GM12874 (cell line): ENCODE measurements at regions not wholly inside any gene's neighbourhood (a gene's known extent, or its start where the extent isn't known, plus 50 kb on each side); places are given as distances from the start of the nearest gene placed in this dataset.

ENCODE experiments used
- TF ChIP-seq, protein P1 (sequence below): IDR thresholded peaks from 2 replicates; pipeline ENCODE4 v1.5.1; 2011; ENCODE audit warnings: low read depth, mild to moderate bottlenecking, control low read depth, low read length, moderate library complexity; ENCODE audit not compliant: insufficient read depth

DNA sequence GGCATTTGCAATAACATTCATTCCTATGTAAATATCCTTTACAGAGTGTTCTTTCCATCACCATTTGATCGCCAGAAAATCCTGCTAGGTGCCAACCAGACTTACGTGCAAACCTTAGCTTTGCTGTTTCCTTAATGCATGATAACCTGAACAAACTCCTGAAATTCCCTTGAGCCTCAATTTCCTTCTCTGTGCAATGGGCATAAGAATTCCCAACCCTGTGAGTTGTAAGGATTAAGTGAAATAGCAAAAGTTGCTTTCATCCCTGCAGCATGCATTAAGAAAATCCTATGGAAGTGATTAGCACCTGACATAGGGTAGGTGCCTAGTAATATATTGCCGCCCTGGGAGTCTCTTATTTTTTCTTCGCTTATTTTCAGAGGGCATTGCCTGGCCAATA, 272.7 kb downstream of the MAF start:
- TF ChIP-seq, protein P1, sequence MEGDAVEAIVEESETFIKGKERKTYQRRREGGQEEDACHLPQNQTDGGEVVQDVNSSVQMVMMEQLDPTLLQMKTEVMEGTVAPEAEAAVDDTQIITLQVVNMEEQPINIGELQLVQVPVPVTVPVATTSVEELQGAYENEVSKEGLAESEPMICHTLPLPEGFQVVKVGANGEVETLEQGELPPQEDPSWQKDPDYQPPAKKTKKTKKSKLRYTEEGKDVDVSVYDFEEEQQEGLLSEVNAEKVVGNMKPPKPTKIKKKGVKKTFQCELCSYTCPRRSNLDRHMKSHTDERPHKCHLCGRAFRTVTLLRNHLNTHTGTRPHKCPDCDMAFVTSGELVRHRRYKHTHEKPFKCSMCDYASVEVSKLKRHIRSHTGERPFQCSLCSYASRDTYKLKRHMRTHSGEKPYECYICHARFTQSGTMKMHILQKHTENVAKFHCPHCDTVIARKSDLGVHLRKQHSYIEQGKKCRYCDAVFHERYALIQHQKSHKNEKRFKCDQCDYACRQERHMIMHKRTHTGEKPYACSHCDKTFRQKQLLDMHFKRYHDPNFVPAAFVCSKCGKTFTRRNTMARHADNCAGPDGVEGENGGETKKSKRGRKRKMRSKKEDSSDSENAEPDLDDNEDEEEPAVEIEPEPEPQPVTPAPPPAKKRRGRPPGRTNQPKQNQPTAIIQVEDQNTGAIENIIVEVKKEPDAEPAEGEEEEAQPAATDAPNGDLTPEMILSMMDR = no peak

DNA sequence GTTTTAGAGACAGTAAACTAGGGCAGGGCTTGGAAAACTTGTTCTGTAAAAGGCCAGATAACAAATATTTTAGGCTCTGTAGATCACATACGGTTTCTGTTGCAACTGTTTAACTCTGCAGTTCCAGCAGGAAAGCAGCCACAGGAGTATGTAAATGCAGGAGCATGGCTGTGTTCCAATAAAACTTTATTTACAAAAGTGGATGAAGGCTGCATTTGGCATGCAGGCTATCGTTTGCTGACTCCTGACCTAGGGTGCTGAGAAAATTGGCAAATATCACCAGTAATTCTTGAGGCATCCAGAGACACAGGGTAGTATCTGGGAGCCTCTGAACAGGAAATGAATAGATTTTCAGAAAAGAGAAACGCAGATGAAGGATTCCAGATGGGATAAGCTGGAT, 274.0 kb downstream of the MAF start:
- TF ChIP-seq, protein P1 = no peak

DNA sequence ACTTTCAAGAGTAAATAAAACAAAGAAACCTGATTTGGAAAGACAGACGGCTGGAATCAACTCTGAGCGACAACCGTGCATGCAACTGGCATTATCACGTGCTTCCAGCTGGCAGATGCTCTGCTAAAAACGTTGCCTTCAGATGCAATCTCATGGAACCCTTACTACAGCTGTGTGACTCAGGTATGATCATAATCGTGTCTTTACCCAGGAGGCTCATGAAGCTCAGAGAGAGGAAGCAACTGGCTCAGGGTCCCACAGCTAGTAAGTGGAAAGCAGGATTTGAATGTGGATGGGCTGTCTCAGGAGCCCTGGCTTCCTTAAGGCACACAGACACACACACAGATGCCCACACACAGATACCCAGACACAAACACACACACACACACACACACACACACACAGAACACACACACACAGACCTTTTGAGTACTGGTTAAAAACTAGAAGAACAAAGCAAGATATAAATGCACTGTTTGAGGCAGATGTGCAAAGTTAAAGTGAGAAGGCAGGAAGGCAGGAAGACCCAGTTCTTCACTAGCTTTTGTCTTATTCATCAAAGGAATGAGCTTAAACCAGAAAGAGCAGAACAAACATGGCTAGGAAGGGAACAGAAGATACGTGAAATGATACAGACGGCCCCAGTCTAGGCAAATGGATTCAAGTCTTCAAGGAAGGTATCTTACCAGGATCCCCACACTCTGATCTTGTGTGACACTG, 275.2 kb downstream of the MAF start:
- TF ChIP-seq, protein P1 = no peak

DNA sequence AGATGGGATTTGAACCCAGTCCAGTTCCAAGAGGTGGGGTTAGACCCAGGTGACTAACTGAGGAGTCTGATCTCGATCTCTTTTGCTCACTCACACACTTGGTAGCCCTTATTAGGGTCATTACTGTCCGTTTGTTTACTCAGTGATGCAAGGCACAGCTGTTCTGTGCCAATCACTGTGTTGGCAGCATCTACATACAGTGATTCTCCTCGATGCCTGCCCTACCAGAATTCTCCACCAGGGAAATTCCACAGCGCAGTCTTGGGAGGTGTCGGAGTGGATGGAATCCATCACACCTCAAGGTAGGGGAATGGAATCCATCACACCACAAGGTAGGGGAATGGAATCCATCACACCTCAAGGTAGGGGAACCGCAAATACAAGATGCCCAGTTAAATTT, 279.6 kb downstream of the MAF start:
- TF ChIP-seq, protein P1 = no peak

DNA sequence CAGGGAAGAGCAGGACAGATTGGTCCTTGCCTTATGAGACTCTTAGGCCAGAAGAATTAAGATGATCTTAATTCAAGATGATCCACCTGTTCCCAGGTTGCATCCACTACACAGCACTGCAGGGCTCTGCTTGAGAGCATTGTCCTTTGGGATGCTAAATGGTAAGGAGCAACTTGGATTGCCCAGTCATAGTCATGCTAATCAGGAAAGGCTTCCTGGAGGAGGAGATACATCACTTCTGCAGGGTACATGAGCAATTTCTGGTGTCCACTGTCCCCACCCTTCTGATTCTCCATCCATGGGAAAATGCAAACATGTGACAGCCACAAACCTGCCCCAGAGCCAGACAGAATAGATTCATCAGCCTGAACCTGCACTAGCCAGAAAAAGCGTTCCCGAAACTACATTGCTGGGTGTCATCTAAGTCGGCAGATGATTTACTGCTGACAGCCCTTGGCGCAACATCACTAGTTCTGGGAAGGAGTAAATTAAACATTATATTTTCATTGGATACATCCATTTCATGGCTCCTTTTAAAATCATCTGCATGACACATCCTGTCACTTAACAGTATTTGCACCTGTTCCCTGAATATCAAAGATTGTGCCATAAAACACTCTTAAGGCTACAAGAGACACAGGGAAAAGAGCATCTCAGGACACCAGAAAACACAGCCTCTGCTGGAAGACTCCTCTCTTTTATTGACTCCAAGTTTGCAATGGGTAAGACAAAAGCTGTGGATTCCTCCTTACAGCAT, 282.2 kb downstream of the MAF start:
- TF ChIP-seq, protein P1 = no peak

DNA sequence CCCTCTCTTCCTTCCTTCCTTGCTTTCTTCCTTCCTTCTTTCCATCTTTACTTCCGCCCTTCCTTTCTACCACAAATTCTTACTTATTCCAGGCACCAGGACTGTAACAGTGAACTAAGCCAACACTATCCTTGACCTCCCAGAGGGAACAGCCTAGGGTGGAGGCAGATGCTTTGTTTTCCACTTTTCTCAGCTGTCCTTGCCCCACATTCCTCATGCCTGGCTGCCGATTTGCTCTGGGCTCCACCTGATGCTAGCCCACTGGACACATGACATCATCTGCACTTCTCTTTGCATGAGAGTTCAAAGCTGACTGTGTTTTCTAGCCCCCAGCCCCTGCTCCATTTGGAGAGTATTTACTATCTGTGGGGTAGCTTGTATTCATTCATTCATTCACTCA, 283.0 kb downstream of the MAF start:
- TF ChIP-seq, protein P1 = no peak

DNA sequence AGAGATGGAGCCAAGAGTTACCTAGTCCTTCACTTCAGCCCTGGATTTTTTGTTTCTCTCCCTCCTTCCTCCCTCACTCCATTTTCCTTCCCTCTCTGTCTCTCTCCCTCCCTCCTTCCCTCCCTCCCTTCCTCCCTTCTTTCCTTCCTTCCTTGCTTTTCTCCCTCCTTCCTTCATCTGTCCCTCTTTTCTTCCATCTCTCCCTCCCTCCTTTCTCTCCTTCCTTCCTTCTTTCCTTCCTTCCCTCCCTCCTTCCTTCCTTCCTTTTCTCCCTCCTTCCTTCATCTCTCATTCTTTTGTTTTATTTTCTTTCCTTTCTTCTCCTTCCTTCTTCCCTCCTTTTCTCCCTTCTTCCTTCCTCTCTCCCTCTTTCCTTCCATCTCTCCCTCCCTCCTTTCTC, 283.5 kb downstream of the MAF start:
- TF ChIP-seq, protein P1 = no peak
